ENCODE measurements at regions not wholly inside any gene's neighbourhood (a gene's known extent, or its start where the extent isn't known, plus 50 kb on each side); places are given as distances from the start of the nearest gene placed in this dataset.

- Mint-ChIP-seq H3K4me3 (no peak overlapping the region), H3K9me3 (peaks cover 71% of the 10 kb centered on the region), H3K27me3 (ENCODE audit: low read depth) (no peaks in the 10 kb centered on the region), H3K36me3 (peaks cover 4% of the 10 kb centered on the region), H3K4me1 (no peaks in the 10 kb centered on the region), H3K27ac (no peak overlapping the region)
- TF ChIP-seq CTCF (IDR thresholded peaks at IDR 0.05; ENCODE audit: unreplicated experiment) = no peak
- no peak for DNase-seq (ENCODE audit: low spot score in 2 of 2, unreplicated experiment in 2 of 2)
Observed at GRCh38 chr9:17978773-17979172, 399.9 kb downstream of the SH3GL2 start.

DNA sequence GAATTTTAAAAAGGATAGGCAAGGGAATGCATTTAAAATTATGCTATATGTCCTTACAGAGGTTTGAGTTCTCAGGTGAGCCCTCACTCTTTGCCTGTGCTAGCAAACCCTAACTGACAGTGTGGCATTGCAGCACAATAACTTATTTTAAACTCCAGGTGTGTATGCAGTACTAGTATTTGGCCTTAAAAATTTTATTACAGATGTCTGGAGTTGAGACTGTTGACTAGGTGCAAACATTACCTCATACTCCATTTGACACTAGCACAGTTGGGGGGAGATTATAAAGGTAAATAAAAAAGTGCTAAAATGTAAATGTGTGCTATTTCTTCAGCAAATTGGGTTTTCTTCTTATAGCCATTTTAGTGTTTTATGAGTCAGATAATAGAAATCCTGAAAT, 407.7 kb downstream of the SH3GL2 start:
- Mint-ChIP-seq H3K27ac (no peak overlapping the region), H3K4me1 (no peaks in the 10 kb centered on the region), H3K4me3 (no peak overlapping the region), H3K36me3 (no peaks in the 10 kb centered on the region), H3K27me3 (ENCODE audit: low read depth) (no peaks in the 10 kb centered on the region), H3K9me3 (no peaks in the 10 kb centered on the region)
- no peak for DNase-seq (ENCODE audit: low spot score in 2 of 2, unreplicated experiment in 2 of 2)
- TF ChIP-seq CTCF (IDR thresholded peaks at IDR 0.05; ENCODE audit: unreplicated experiment) = no peak

- H3K4me1 Mint-ChIP-seq = no peaks in the 10 kb centered on the region
- H3K9me3 Mint-ChIP-seq = no peaks in the 10 kb centered on the region
- no peak for DNase-seq (ENCODE audit: low spot score in 2 of 2, unreplicated experiment in 2 of 2)
- no peak for TF ChIP-seq CTCF (IDR thresholded peaks at IDR 0.05; ENCODE audit: unreplicated experiment)
- no peaks in the 10 kb centered on the region for H3K27me3 Mint-ChIP-seq (ENCODE audit: low read depth)
- H3K27ac Mint-ChIP-seq = no peak overlapping the region
- H3K36me3 Mint-ChIP-seq = no peaks in the 10 kb centered on the region
- H3K4me3 Mint-ChIP-seq = no peak overlapping the region
Observed at GRCh38 chr9:17987189-17987588, 408.3 kb downstream of the SH3GL2 start.

- no peak overlapping the region for H3K27ac Mint-ChIP-seq
- DNase-seq (ENCODE audit: low spot score in 2 of 2, unreplicated experiment in 2 of 2) = no peak
- no peak for TF ChIP-seq CTCF (IDR thresholded peaks at IDR 0.05; ENCODE audit: unreplicated experiment)
- H3K4me3 Mint-ChIP-seq = no peak overlapping the region
- no peaks in the 10 kb centered on the region for H3K9me3 Mint-ChIP-seq
- H3K36me3 Mint-ChIP-seq = no peaks in the 10 kb centered on the region
- no peaks in the 10 kb centered on the region for H3K4me1 Mint-ChIP-seq
- no peaks in the 10 kb centered on the region for H3K27me3 Mint-ChIP-seq (ENCODE audit: low read depth)
Observed at GRCh38 chr9:17988489-17988888, 409.6 kb downstream of the SH3GL2 start.

- Mint-ChIP-seq H3K27me3 (ENCODE audit: low read depth) (no peaks in the 10 kb centered on the region), H3K9me3 (no peaks in the 10 kb centered on the region), H3K36me3 (no peaks in the 10 kb centered on the region), H3K4me1 (peaks cover 11% of the 10 kb centered on the region), H3K27ac (no peak overlapping the region), H3K4me3 (no peak overlapping the region)
- DNase-seq (ENCODE audit: low spot score in 2 of 2, unreplicated experiment in 2 of 2) = no peak
- no peak for TF ChIP-seq CTCF (IDR thresholded peaks at IDR 0.05; ENCODE audit: unreplicated experiment)
Observed at GRCh38 chr9:17990602-17991001, 411.7 kb downstream of the SH3GL2 start.

- Mint-ChIP-seq H3K4me3 (no peak overlapping the region), H3K27me3 (ENCODE audit: low read depth) (no peaks in the 10 kb centered on the region)
Observed at GRCh38 chr9:17993024-17993423, 414.2 kb downstream of the SH3GL2 start.

More at GRCh38 chr9:17993024-17993423, 414.2 kb downstream of the SH3GL2 start:
- Mint-ChIP-seq H3K36me3 (no peaks in the 10 kb centered on the region), H3K27ac (no peak overlapping the region), H3K9me3 (no peaks in the 10 kb centered on the region), H3K4me1 (peaks cover 11% of the 10 kb centered on the region)
- DNase-seq (ENCODE audit: low spot score in 2 of 2, unreplicated experiment in 2 of 2) = no peak
- TF ChIP-seq CTCF (IDR thresholded peaks at IDR 0.05; ENCODE audit: unreplicated experiment) = no peak

Data from mesothelial cell of epicardium (in vitro differentiated cells).